K562 (cell line): ENCODE measurements at regions not wholly inside any gene's neighbourhood (a gene's known extent, or its start where the extent isn't known, plus 50 kb on each side); places are given as distances from the start of the nearest gene placed in this dataset.

Experiments used
- ATAC-seq: fragments of 200-7000 bp; cut with Tn5 transposase; 3 replicates; pipeline ENCODE4 v1.9.1; 2020; ENCODE audit warnings: moderate library complexity
- BruUV-seq: library from RNA; stranded (reverse); fragments of 400-500 nt; replicated peaks from 2 replicates; lab custom pipeline; 2021; lab: Mats Ljungman, UMichigan
- CTCF ChIA-PET: fragments of 300-600 bp; formaldehyde crosslinking; extraction: SDS; loops from one replicate; lab custom pipeline; 2021; ENCODE audit warnings: low intra/inter-chr PET ratio; lab: Yijun Ruan, JAX
- POLR2A ChIA-PET: fragments of 300-600, 350-650 bp; sonication (Branson Sonifier 250); formaldehyde crosslinking; extraction: SDS; loops from one replicate; lab custom pipeline; 2021; ENCODE audit warnings: antibody characterized with exemption, inconsistent platforms; lab: Yijun Ruan, JAX
- DNase-seq, 4 experiments: peaks; one replicate each; pipeline versions ENCODE4 v3.0.0 to v3.0.0-alpha.2; 2011 to 2018; ENCODE audit warnings: low spot score in 3 of 4, mixed read lengths in 3 of 4; ENCODE audit errors: extremely low read depth in 1 of 4
- FAIRE-seq: peaks from 2 replicates; lab custom pipeline; 2011; peaks lifted over from hg19 to GRCh38; lab: Jason Lieb, UNC
- H2AFZ ChIP-seq: 2 replicates; pipeline ENCODE4 v1.6.0; 2011; ENCODE audit warnings: low read depth, low read length, control low read depth, inconsistent platforms
- H3K27ac ChIP-seq: fragments of 200-600 bp; 3 replicates; pipeline ENCODE4 v1.8.0; 2011; ENCODE audit warnings: low read depth, mild to moderate bottlenecking, control low read depth, inconsistent platforms, low read length, moderate library complexity, mixed read lengths; ENCODE audit errors: extremely low read depth
- H3K27me3 ChIP-seq, 2 experiments: fragments of 300-600 bp in 1 of 2; 2 replicates in 1 of 2; 3 replicates in 1 of 2; pipeline versions ENCODE4 v1.6.0 to v1.8.0; 2011; ENCODE audit warnings: inconsistent platforms in 2 of 2, low read length in 2 of 2, mild to moderate bottlenecking in 1 of 2, mixed read lengths in 1 of 2, moderate library complexity in 1 of 2; ENCODE audit not compliant: control insufficient read depth in 2 of 2, insufficient read depth in 2 of 2
- H3K36me3 ChIP-seq: fragments of 300-600 bp; 3 replicates; pipeline ENCODE4 v1.8.0; 2011; ENCODE audit warnings: mild to moderate bottlenecking, low read length, inconsistent platforms; ENCODE audit not compliant: control insufficient read depth, insufficient read depth
- H3K4me1 ChIP-seq, 2 experiments: fragments of 200-600 bp in 1 of 2; replicated peaks in 1 of 2; 2 replicates in 1 of 2; 3 replicates in 1 of 2; pipeline versions ENCODE4 v1.5.1 to v1.8.0; 2011; ENCODE audit warnings: inconsistent platforms in 2 of 2, low read length in 2 of 2, mild to moderate bottlenecking in 1 of 2, mixed read lengths in 1 of 2, moderate library complexity in 1 of 2; ENCODE audit not compliant: control insufficient read depth in 2 of 2, insufficient read depth in 2 of 2
- H3K4me2 ChIP-seq: 2 replicates; pipeline ENCODE4 v1.6.1; 2011; ENCODE audit warnings: low read length, control low read depth, inconsistent platforms, mixed read lengths; ENCODE audit not compliant: insufficient read depth
- H3K4me3 ChIP-seq: fragments of 200-600 bp; sonication (generic), shearing (Covaris generic); 2 replicates; pipeline ENCODE4 v1.5.1; 2016; ENCODE audit warnings: control low read depth, inconsistent platforms
- H3K79me2 ChIP-seq: fragments of 200-600 bp; 3 replicates; pipeline ENCODE4 v1.8.0; 2011; ENCODE audit warnings: low read length, inconsistent platforms; ENCODE audit not compliant: control insufficient read depth, insufficient read depth
- H3K9ac ChIP-seq, 2 experiments: 2 replicates each; pipeline versions ENCODE4 v1.6.0 to v1.6.1; 2011; ENCODE audit warnings: low read depth in 2 of 2, low read length in 2 of 2, control low read depth in 1 of 2, inconsistent platforms in 1 of 2, mild to moderate bottlenecking in 1 of 2, mixed read lengths in 1 of 2; ENCODE audit not compliant: insufficient read depth in 1 of 2
- H3K9me1 ChIP-seq: one replicate; pipeline ENCODE4 v1.6.0; 2011; ENCODE audit warnings: inconsistent platforms, mild to moderate bottlenecking, low read length, moderate library complexity; ENCODE audit not compliant: control insufficient read depth, insufficient read depth
- H3K9me3 ChIP-seq: replicated peaks from 2 replicates; pipeline ENCODE4 v1.5.1; 2011; ENCODE audit warnings: low read depth, low read length, inconsistent platforms; ENCODE audit not compliant: control insufficient read depth, insufficient read depth
- H4K20me1 ChIP-seq: replicated peaks from 2 replicates; pipeline ENCODE4 v1.6.1; 2011; ENCODE audit warnings: low read length, inconsistent platforms, mixed read lengths; ENCODE audit not compliant: control insufficient read depth, insufficient read depth
- CBX2 ChIP-seq: fragments of 200-600 bp; sonication (generic); IDR thresholded peaks from one replicate; pipeline ENCODE4 v1.6.1; 2012; ENCODE audit warnings: mild to moderate bottlenecking, low read length, inconsistent platforms; ENCODE audit not compliant: insufficient read depth, poor library complexity, severe bottlenecking
- CHD4 ChIP-seq: fragments of 200-600 bp; sonication (generic); IDR thresholded peaks from 3 replicates; pipeline ENCODE4 v1.6.1; 2012; ENCODE audit warnings: low read depth, mild to moderate bottlenecking, mixed read lengths, low read length, inconsistent platforms; ENCODE audit not compliant: insufficient read depth, insufficient replicate concordance, poor library complexity, severe bottlenecking
- ELF1 ChIP-seq: fragments of 200-800 bp; sonication (Bioruptor generic); IDR thresholded peaks from 2 replicates; pipeline ENCODE4 v1.6.1; 2016; ENCODE audit warnings: missing genetic modification characterization, missing compliant biosample characterization
- HNRNPLL ChIP-seq: fragments of 200-400 bp; formaldehyde crosslinking; IDR thresholded peaks from 2 replicates; pipeline ENCODE4 v1.6.1; 2017; ENCODE audit warnings: low read length, low read depth, mild to moderate bottlenecking; ENCODE audit not compliant: poor library complexity, severe bottlenecking
- NCOA6 ChIP-seq: fragments of 450-650 bp; IDR thresholded peaks from 2 replicates; pipeline ENCODE4 v1.6.1; 2017; ENCODE audit warnings: mild to moderate bottlenecking
- POLR3G ChIP-seq: IDR thresholded peaks from 2 replicates; pipeline ENCODE4 v1.6.1; 2011; ENCODE audit not compliant: insufficient read length, insufficient replicate concordance; ENCODE audit errors: extremely low read depth
- PTTG1 ChIP-seq: fragments of 450-650 bp; IDR thresholded peaks from 2 replicates; pipeline ENCODE4 v1.6.1; 2016; ENCODE audit warnings: low read depth, mild to moderate bottlenecking, missing genetic modification characterization, missing compliant biosample characterization
- RFX5 ChIP-seq: IDR thresholded peaks from 2 replicates; pipeline ENCODE4 v1.6.1; 2011; ENCODE audit warnings: low read depth, mild to moderate bottlenecking, improper control_type of control experiment, low read length
- RHOXF2B ChIP-seq: fragments of 250-450 bp; sonication (Bioruptor Pico); conservative IDR thresholded peaks from 2 replicates; pipeline ENCODE4 v1.5.1; 2021
- SREBF1 ChIP-seq: fragments of 150-350 bp; IDR thresholded peaks from 2 replicates; pipeline ENCODE4 v1.6.1; 2014; ENCODE audit warnings: antibody characterized with exemption, low read depth, low read length, borderline replicate concordance
- ZNF431 ChIP-seq: sonication (generic); formaldehyde crosslinking; IDR thresholded peaks from 2 replicates; pipeline ENCODE4 v1.8.0; 2022; ENCODE audit warnings: mild to moderate bottlenecking, missing genetic modification reagents
- WGBS: fragments of 100-300 bp; shearing (Covaris generic); methylation state at CpG from one replicate; pipeline ENCODE4 v1.1.6; 2016; ENCODE audit warnings: low coverage, mixed read lengths; ENCODE audit not compliant: insufficient coverage; ENCODE audit errors: missing lambda C conversion rate; 5-methylcytosine and 5-hydroxymethylcytosine counted together
- in situ Hi-C: fragments of 300-500 bp; cut with MboI; formaldehyde crosslinking; loops from 4 replicates; pipeline ENCODE4 v1.15.0; 2018; ENCODE audit warnings: inconsistent platforms, mixed read lengths
- intact Hi-C: fragments of 100-400 bp; cut with micrococcal nuclease; formaldehyde crosslinking; loops from 2 replicates; pipeline ENCODE4 v1.14.2; 2022
- TF ChIP-seq, protein P1 (sequence below): fragments of 450-650 bp; formaldehyde crosslinking; IDR thresholded peaks from 2 replicates; pipeline ENCODE4 v1.4.0; 2020; ENCODE audit warnings: mild to moderate bottlenecking, moderate library complexity

- FAIRE-seq (no peak), DNase-seq (no peak)
- CTCF ChIA-PET, result no interaction called here
- in situ Hi-C loops, result no loop called here
- H3K4me1 ChIP-seq, result no peaks in the 10 kb centered on the region
- H3K4me2 ChIP-seq, result no peak overlapping the region
- H3K27ac ChIP-seq, result no peak overlapping the region
- H3K9me1 ChIP-seq, result no peaks in the 10 kb centered on the region
- H4K20me1 ChIP-seq, result no peaks in the 10 kb centered on the region
- H3K79me2 ChIP-seq, result no peaks in the 10 kb centered on the region
- no peak overlapping the region for H2AFZ ChIP-seq
- no peak for TF ChIP-seq RFX5
- no peak for TF ChIP-seq SREBF1
- TF ChIP-seq NCOA6, result no peak
- TF ChIP-seq, all 486 proteins: peak for 0
- Histone ChIP-seq H3K9ac (no peak overlapping the region), H3K9me3 (no peaks in the 10 kb centered on the region), H3K27me3 (peaks cover 0 to 5% of the 10 kb centered on the region in 2 experiments; a peak in 1 of 5 replicates), H3K4me3 (no peak overlapping the region), H3K36me3 (no peaks in the 10 kb centered on the region)
- ATAC-seq, result no peak
- WGBS, result 0% methylated on average over 5 of the region's 5 CpGs
- BruUV-seq, result no TSS peak
- intact Hi-C loops, result no loop called here
- POLR2A ChIA-PET, result no interaction called here
Measured at GRCh38 chr11:112565551-112565950, 304.9 kb upstream of the PLET1 start.

DNA sequence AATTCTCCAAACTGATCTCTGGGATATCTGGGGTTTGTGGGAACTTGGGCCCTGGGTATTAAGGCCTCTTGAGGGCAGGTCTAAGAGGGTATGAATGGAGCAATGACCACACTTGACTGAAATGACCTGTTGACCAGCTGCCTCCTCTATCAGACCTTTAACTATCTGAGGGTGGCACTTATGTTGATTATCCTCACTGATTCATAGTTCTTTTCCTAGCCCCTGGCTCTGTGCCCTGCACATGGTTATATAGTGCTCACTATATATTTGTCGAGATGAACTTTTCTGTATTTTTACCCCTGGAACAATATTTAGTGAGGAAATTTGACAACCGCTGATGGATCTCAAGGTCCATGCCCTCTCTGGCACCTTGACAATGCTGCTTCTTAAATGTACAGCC is 305.5 kb upstream of the PLET1 start:
- intact Hi-C loops, result no loop called here
- no peak for FAIRE-seq
- TF ChIP-seq HNRNPLL, result no peak
- TF ChIP-seq CBX2, result no peak
- no peak for TF ChIP-seq ZNF431 (CRISPR knock-in tag)
- TF ChIP-seq RHOXF2B, result no peak
- no peak for TF ChIP-seq ELF1
- no peak for TF ChIP-seq POLR3G
- TF ChIP-seq PTTG1 (tag), result no peak
- TF ChIP-seq CHD4, result no peak
- TF ChIP-seq, protein P1, sequence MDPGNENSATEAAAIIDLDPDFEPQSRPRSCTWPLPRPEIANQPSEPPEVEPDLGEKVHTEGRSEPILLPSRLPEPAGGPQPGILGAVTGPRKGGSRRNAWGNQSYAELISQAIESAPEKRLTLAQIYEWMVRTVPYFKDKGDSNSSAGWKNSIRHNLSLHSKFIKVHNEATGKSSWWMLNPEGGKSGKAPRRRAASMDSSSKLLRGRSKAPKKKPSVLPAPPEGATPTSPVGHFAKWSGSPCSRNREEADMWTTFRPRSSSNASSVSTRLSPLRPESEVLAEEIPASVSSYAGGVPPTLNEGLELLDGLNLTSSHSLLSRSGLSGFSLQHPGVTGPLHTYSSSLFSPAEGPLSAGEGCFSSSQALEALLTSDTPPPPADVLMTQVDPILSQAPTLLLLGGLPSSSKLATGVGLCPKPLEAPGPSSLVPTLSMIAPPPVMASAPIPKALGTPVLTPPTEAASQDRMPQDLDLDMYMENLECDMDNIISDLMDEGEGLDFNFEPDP, result no peak

More for the DNA sequence above, 305.5 kb upstream of the PLET1 start:
- no peaks in the 10 kb centered on the region for H3K4me1 ChIP-seq
- BruUV-seq, result no TSS peak
- no peak overlapping the region for H3K4me3 ChIP-seq
- no peaks in the 10 kb centered on the region for H3K79me2 ChIP-seq
- WGBS, result 5% methylated on average over 2 of the region's 2 CpGs
- ChIA-PET CTCF (no interaction called here), POLR2A (no interaction called here)
- H2AFZ ChIP-seq, result no peak overlapping the region
- H4K20me1 ChIP-seq, result no peaks in the 10 kb centered on the region
- ATAC-seq (no peak), DNase-seq (no peak)
- no peaks in the 10 kb centered on the region for H3K36me3 ChIP-seq
- no peaks in the 10 kb centered on the region for H3K9me3 ChIP-seq
- no peaks in the 10 kb centered on the region for H3K9me1 ChIP-seq
- no peak overlapping the region for H3K9ac ChIP-seq
- peaks cover 0 to 5% of the 10 kb centered on the region in 2 experiments; a peak in 1 of 5 replicates for H3K27me3 ChIP-seq
- in situ Hi-C loops, result no loop called here
- no peak overlapping the region for H3K27ac ChIP-seq
- no peak overlapping the region for H3K4me2 ChIP-seq
